ENCODE measurements at regions not wholly inside any gene's neighbourhood (a gene's known extent, or its start where the extent isn't known, plus 50 kb on each side); places are given as distances from the start of the nearest gene placed in this dataset.

GRCh38 chr5:128668921-128669320 is 130.9 kb upstream of the FBN2 start:
- Histone ChIP-seq H3K27ac (no peak overlapping the region), H3K9me3 (no peaks in the 10 kb centered on the region), H3K36me3 (no peaks in the 10 kb centered on the region), H3K4me3 (replicated peaks in 1 of 3) (no peak overlapping the region), H3K4me1 (no peaks in the 10 kb centered on the region), H3K27me3 (no peaks in the 10 kb centered on the region)
- WGBS, 2 donors: 95 to 96% methylated on average over 5 to 6 of the region's 6 CpGs
- intact Hi-C loops (cut with DNase I): no loop called here
- DNase-seq: no peak
- TF ChIP-seq CTCF (IDR thresholded peaks at IDR 0.05) (no peak), POLR2A (IDR thresholded peaks at IDR 0.05) (no peak)

- TF ChIP-seq CTCF (IDR thresholded peaks at IDR 0.05) (no peak), POLR2A (IDR thresholded peaks at IDR 0.05) (no peak)
- H3K9me3 ChIP-seq: no peaks in the 10 kb centered on the region
Observed at GRCh38 chr5:128669803-128670202, 131.8 kb upstream of the FBN2 start.

GRCh38 chr5:128671943-128672342 is 133.9 kb upstream of the FBN2 start:
- H3K36me3 ChIP-seq: no peaks in the 10 kb centered on the region
- TF ChIP-seq POLR2A (IDR thresholded peaks at IDR 0.05) (no peak), CTCF (IDR thresholded peaks at IDR 0.05) (no peak)
- DNase-seq: no peak
- H3K27ac ChIP-seq: no peak overlapping the region
- 43 to 51% methylated on average over 2 of the region's 2 CpGs for WGBS, 2 donors
- no peaks in the 10 kb centered on the region for H3K4me1 ChIP-seq
- H3K9me3 ChIP-seq: no peaks in the 10 kb centered on the region
- intact Hi-C loops (cut with DNase I): no loop called here
- no peak overlapping the region for H3K4me3 ChIP-seq (replicated peaks in 1 of 3)
- no peaks in the 10 kb centered on the region for H3K27me3 ChIP-seq

More at GRCh38 chr5:128669803-128670202, 131.8 kb upstream of the FBN2 start:
- no peak for DNase-seq
- H3K4me3 ChIP-seq (replicated peaks in 1 of 3): no peak overlapping the region
- H3K4me1 ChIP-seq: no peaks in the 10 kb centered on the region
- 84 to 93% methylated on average over 2 of the region's 2 CpGs for WGBS, 2 donors
- H3K27ac ChIP-seq: no peak overlapping the region
- H3K27me3 ChIP-seq: no peaks in the 10 kb centered on the region
- no peaks in the 10 kb centered on the region for H3K36me3 ChIP-seq
- intact Hi-C loops (cut with DNase I): no loop called here

- DNase-seq: no peak
- Histone ChIP-seq H3K27ac (no peak overlapping the region), H3K4me3 (replicated peaks in 1 of 3) (no peak overlapping the region), H3K27me3 (no peaks in the 10 kb centered on the region), H3K4me1 (no peaks in the 10 kb centered on the region), H3K36me3 (no peaks in the 10 kb centered on the region), H3K9me3 (no peaks in the 10 kb centered on the region)
- intact Hi-C loops (cut with DNase I): no loop called here
- 71 to 77% methylated on average over 3 of the region's 3 CpGs for WGBS, 2 donors
- TF ChIP-seq CTCF (IDR thresholded peaks at IDR 0.05): no peak
- no peak for TF ChIP-seq POLR2A (IDR thresholded peaks at IDR 0.05)
Observed at GRCh38 chr5:128673000-128673399, 135.0 kb upstream of the FBN2 start.

GRCh38 chr5:128673411-128673957 is 135.4 kb upstream of the FBN2 start:
- Histone ChIP-seq H3K27me3 (no peaks in the 10 kb centered on the region), H3K36me3 (no peaks in the 10 kb centered on the region), H3K4me1 (no peaks in the 10 kb centered on the region), H3K9me3 (no peaks in the 10 kb centered on the region), H3K4me3 (replicated peaks in 1 of 3) (no peak overlapping the region), H3K27ac (no peak overlapping the region)
- WGBS, 2 donors: 58 to 59% methylated on average over 1 of the region's 1 CpG
- TF ChIP-seq CTCF (IDR thresholded peaks at IDR 0.05) (no peak), POLR2A (IDR thresholded peaks at IDR 0.05) (no peak)
- intact Hi-C loops (cut with DNase I): no loop called here
- no peak for DNase-seq

Data from thyroid gland (tissue), 4 donors.